ENCODE measurements at regions not wholly inside any gene's neighbourhood (a gene's known extent, or its start where the extent isn't known, plus 50 kb on each side); places are given as distances from the start of the nearest gene placed in this dataset.

GRCh38 chr1:69258842-69259241 is 308.9 kb upstream of the LRRC7 start:
- no peak for TF ChIP-seq POLR2AphosphoS5 (IDR thresholded peaks at IDR 0.05)
- TF ChIP-seq CTCF (IDR thresholded peaks at IDR 0.05), result no peak
- TF ChIP-seq EP300 (IDR thresholded peaks at IDR 0.05), result no peak
